Upper lobe of left lung (tissue), 6 donors: ENCODE measurements at regions not wholly inside any gene's neighbourhood (a gene's known extent, or its start where the extent isn't known, plus 50 kb on each side); places are given as distances from the start of the nearest gene placed in this dataset.
A peak's percentile ranks its signal among the peaks of the same experiment; 100 is the strongest.
"Not testable (repeated sequence)": the region's sequence is repeated elsewhere in the genome, so short reads cannot be mapped to it uniquely, and the experiment has no call there.

Experiments used
- ATAC-seq, 2 donors: fragments of 200-7000 bp; cut with Tn5 transposase; one replicate each; pipeline ENCODE4 v1.9.1; 2022; ENCODE audit warnings: mild to moderate bottlenecking in 2 of 2, moderate library complexity in 2 of 2; ENCODE audit not compliant: low FRiP score in 2 of 2
- DNase-seq, 2 donors: peaks; one replicate each; pipeline ENCODE4 v3.0.0-alpha.2; 2019 to 2020
- H3K27ac ChIP-seq, 4 donors: fragments of 200-600 bp; sonication (generic); one replicate each; pipeline ENCODE4 v1.5.1; 2016 to 2019
- H3K27me3 ChIP-seq, 4 donors: fragments of 200-600 bp; sonication (generic); one replicate each; pipeline ENCODE4 v1.5.1; 2017 to 2019
- H3K36me3 ChIP-seq, 4 donors: fragments of 200-600 bp; sonication (generic); one replicate each; pipeline ENCODE4 v1.5.1; 2016 to 2019
- H3K4me1 ChIP-seq, 4 donors: fragments of 200-600 bp; sonication (generic); one replicate each; pipeline ENCODE4 v1.5.1; 2018 to 2019
- H3K4me3 ChIP-seq, 4 donors: fragments of 200-600 bp; sonication (generic); one replicate each; pipeline ENCODE4 v1.5.1; 2017 to 2019; ENCODE audit warnings: mild to moderate bottlenecking in 2 of 4, moderate library complexity in 1 of 4
- H3K9me3 ChIP-seq, 4 donors: fragments of 200-600 bp; sonication (generic); one replicate each; pipeline ENCODE4 v1.5.1; 2018 to 2019
- CTCF ChIP-seq, 6 experiments: fragments of 450-650 bp in 4 of 6; fragments of 200-600 bp in 2 of 6; sonication (generic) in 2 of 6; IDR thresholded peaks; one replicate each; pipeline ENCODE4 v1.5.1; 2016 to 2019; ENCODE audit warnings: antibody characterized with exemption in 6 of 6
- EP300 ChIP-seq, 4 donors: sonication (generic); formaldehyde crosslinking; IDR thresholded peaks; one replicate each; pipeline ENCODE4 v1.5.1; 2017; ENCODE audit warnings: antibody characterized with exemption in 4 of 4, control low read depth in 2 of 4
- POLR2A ChIP-seq, 4 donors: fragments of 450-650 bp; IDR thresholded peaks; one replicate each; pipeline ENCODE4 v1.5.1; 2016 to 2017; ENCODE audit warnings: antibody characterized with exemption in 4 of 4, mild to moderate bottlenecking in 2 of 4
- POLR2AphosphoS5 ChIP-seq, 2 donors: sonication (generic); formaldehyde crosslinking; IDR thresholded peaks; one replicate each; pipeline ENCODE4 v1.5.1; 2017; ENCODE audit warnings: antibody characterized with exemption in 2 of 2
- WGBS, 2 donors: methylation state at CpG; one replicate each; pipeline ENCODE4 v1.1.5; 2017 to 2018; 5-methylcytosine and 5-hydroxymethylcytosine counted together
- donor health status: DM: no; HTN: no; CAD: no; lungs with moderate emphysema.
- donor health status: DM: no; HTN: yes; CAD: no; lungs with severe emphysema.

DNA sequence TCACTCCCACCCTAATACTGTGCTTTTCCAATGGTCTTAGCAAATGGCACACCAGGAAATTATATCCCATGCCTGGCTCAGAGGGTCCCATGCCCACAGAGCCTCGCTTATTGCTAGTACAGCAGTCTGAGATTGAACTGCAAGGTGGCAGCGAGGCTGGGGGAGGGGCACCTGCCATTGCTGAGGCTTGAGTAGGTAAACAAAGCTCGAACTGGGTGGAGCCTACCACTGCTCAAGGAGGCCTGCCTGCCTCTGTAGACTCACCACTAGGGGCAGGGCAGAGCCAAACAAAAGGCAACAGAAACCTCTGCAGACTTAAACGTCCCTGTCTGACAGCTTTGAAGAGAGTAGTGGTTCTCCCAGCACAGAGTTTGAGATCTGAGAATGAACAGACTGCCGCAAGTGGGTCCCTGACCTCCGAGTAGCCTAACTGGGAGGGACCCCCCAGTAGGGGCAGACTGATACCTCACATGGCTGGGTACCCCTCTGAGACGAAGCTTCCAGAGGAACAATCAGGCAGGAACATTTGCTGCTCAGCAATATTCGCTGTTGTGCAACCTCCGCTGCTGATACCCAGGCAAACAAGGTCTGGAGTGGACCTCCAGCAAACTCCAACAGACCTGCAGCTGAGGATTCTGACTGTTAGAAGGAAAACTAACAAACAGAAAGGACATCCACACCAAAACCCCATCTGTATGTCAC is 150.7 kb upstream of the FOXA2 start:
- H3K4me3 ChIP-seq, H3K27me3 ChIP-seq, H3K9me3 ChIP-seq, H3K4me1 ChIP-seq, ATAC-seq, H3K36me3 ChIP-seq, H3K27ac ChIP-seq: not testable (repeated sequence)
- 74 to 80% methylated on average over 6 to 9 of the region's 9 CpGs for WGBS, 2 donors
- TF ChIP-seq CTCF (IDR thresholded peaks at IDR 0.05), result peak; percentile 26 to 64 (median 44)
- DNase-seq, result peak in 1 of 2 donors; percentile 71

DNA sequence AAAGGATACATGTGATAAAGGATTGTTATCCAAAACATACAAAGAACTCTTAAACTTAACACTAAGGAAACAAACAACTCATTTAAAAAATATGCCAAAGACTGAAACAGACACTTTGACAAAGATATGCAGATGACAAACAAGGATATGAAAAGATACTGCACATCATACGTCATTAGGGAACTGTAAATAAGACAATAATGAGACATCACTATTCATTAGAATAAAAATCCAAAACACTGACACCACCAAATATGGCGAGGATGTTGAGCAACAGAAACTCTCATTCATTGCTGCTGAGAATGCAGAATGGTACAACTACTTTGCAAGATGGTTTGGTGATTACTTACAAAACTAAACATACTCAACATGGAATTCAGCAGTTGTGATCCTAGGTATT is 156.5 kb upstream of the FOXA2 start:
- Histone ChIP-seq H3K4me3 (no peak overlapping the region), H3K9me3 (no peaks in the 10 kb centered on the region), H3K27me3 (no peaks in the 10 kb centered on the region), H3K4me1 (no peaks in the 10 kb centered on the region), H3K36me3 (no peaks in the 10 kb centered on the region), H3K27ac (no peak overlapping the region)
- TF ChIP-seq POLR2A (IDR thresholded peaks at IDR 0.05) (no peak), POLR2AphosphoS5 (IDR thresholded peaks at IDR 0.05) (no peak), CTCF (IDR thresholded peaks at IDR 0.05) (no peak), EP300 (IDR thresholded peaks at IDR 0.05) (no peak)
- ATAC-seq, result no peak
- DNase-seq, result no peak
- WGBS, 2 donors, result 78 to 90% methylated on average over 2 of the region's 2 CpGs

DNA sequence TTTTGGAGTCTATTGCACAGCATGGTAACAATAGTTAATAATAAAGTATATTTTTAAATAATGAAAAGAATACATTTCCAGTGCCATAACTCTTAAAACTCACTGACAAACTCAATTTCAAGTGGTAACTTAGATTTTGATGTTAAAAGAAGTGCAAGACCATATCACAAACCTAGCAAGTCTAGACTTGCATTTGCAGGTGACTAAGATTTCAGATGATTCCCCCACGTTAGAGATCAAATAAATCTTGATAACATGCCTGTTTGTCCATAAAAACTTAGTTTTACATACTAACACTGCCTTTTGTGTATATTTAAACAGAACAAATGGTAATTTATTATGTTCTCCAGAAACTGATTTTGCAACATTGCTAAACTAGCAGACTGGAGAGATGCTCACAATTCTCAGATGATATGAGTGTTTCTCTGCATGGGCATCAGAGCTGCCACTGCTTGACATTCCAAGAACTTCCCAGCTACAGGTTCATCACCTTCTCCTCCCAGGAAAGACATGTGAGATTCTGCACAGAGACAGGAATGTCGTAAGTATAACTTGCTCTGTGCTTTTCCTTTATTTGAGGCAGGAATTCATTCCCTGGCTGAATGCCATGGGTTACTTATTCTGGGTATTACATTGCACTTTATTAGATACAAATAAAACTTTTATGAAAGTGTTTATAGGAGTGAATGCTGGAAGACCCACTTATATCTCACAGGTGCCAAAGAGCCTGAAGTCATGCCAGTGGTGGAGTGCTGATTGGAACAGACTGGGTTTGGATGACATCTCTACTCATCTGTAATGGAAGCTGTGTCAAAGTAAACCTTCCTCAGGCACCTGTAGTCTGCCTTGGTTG is 160.2 kb upstream of the FOXA2 start:
- ATAC-seq, result no peak
- H3K9me3 ChIP-seq, result no peaks in the 10 kb centered on the region
- no peak for DNase-seq
- no peaks in the 10 kb centered on the region for H3K4me1 ChIP-seq
- WGBS, 2 donors, result 44 to 53% methylated on average over 2 of the region's 2 CpGs
- TF ChIP-seq CTCF (IDR thresholded peaks at IDR 0.05) (no peak), EP300 (IDR thresholded peaks at IDR 0.05) (no peak)
- H3K27ac ChIP-seq, result no peak overlapping the region
- H3K27me3 ChIP-seq, result no peaks in the 10 kb centered on the region
- no peaks in the 10 kb centered on the region for H3K36me3 ChIP-seq
- H3K4me3 ChIP-seq, result no peak overlapping the region

- H3K4me1 ChIP-seq, result no peaks in the 10 kb centered on the region
- no peak for DNase-seq
- no peak for TF ChIP-seq CTCF (IDR thresholded peaks at IDR 0.05)
- no peak for TF ChIP-seq POLR2A (IDR thresholded peaks at IDR 0.05)
- no peak for TF ChIP-seq POLR2AphosphoS5 (IDR thresholded peaks at IDR 0.05)
- no peak for TF ChIP-seq EP300 (IDR thresholded peaks at IDR 0.05)
- no peaks in the 10 kb centered on the region for H3K9me3 ChIP-seq
- 62 to 70% methylated on average over 1 of the region's 1 CpG for WGBS, 2 donors
- H3K27ac ChIP-seq, result no peak overlapping the region
- no peaks in the 10 kb centered on the region for H3K27me3 ChIP-seq
- no peak overlapping the region for H3K4me3 ChIP-seq
- no peak for ATAC-seq
- no peaks in the 10 kb centered on the region for H3K36me3 ChIP-seq
Observed at GRCh38 chr20:22745194-22745500, 160.8 kb upstream of the FOXA2 start.

DNA sequence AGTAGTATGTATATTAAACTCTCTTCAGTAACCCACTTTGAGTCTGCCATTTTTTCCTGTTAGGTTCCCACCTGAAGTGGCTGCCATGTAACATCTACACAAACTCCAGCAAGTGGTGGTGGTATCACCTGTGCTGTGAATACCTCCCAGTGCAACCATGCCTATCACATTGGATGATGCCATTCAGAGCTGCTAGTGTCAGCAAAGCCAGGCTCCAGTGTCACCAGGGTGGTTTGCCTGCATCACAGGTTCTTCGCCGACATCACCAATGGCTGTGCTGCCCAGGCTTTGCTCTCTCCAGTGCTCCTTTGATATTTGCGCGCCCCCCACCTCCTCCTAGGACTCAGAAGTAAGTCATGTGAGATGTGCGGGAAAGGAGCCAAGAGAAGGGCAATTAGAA is 162.6 kb upstream of the FOXA2 start:
- Histone ChIP-seq H3K9me3 (no peaks in the 10 kb centered on the region), H3K4me1 (no peaks in the 10 kb centered on the region), H3K27ac (no peak overlapping the region), H3K4me3 (no peak overlapping the region), H3K27me3 (no peaks in the 10 kb centered on the region), H3K36me3 (no peaks in the 10 kb centered on the region)
- DNase-seq (no peak), ATAC-seq (no peak)
- WGBS, 2 donors, result 89 to 93% methylated on average over 3 to 5 of the region's 5 CpGs
- TF ChIP-seq EP300 (IDR thresholded peaks at IDR 0.05) (no peak), POLR2AphosphoS5 (IDR thresholded peaks at IDR 0.05) (no peak), CTCF (IDR thresholded peaks at IDR 0.05) (no peak), POLR2A (IDR thresholded peaks at IDR 0.05) (no peak)
